H9 (cell line): ENCODE measurements at regions not wholly inside any gene's neighbourhood (a gene's known extent, or its start where the extent isn't known, plus 50 kb on each side); places are given as distances from the start of the nearest gene placed in this dataset.

Experiments
- DNase-seq: peaks from one replicate; pipeline ENCODE4 v3.0.0-alpha.2; 2017
- H2AFZ ChIP-seq: one replicate; pipeline ENCODE4 v1.6.1; 2013; ENCODE audit warnings: mild to moderate bottlenecking, low read length, control low read depth, moderate library complexity
- H2AK5ac ChIP-seq: 2 replicates; pipeline ENCODE4 v1.6.1; 2013; ENCODE audit warnings: low read length, control low read depth, mixed read lengths; ENCODE audit not compliant: insufficient read length
- H2BK120ac ChIP-seq: one replicate; pipeline ENCODE4 v1.6.1; 2013; ENCODE audit warnings: low read depth, mild to moderate bottlenecking, low read length, control low read depth, inconsistent platforms; ENCODE audit not compliant: poor library complexity, severe bottlenecking
- H2BK12ac ChIP-seq: 2 replicates; pipeline ENCODE4 v1.6.1; 2013; ENCODE audit warnings: low read length, control low read depth, mixed read lengths, low read depth; ENCODE audit not compliant: insufficient read length
- H2BK15ac ChIP-seq: 2 replicates; pipeline ENCODE4 v1.6.1; 2013; ENCODE audit warnings: low read depth, low read length, control low read depth
- H2BK20ac ChIP-seq: one replicate; pipeline ENCODE4 v1.6.1; 2013; ENCODE audit warnings: low read depth, mild to moderate bottlenecking, low read length, control low read depth, inconsistent platforms; ENCODE audit not compliant: poor library complexity, severe bottlenecking
- H2BK5ac ChIP-seq: 2 replicates; pipeline ENCODE4 v1.6.1; 2013; ENCODE audit warnings: low read length, control low read depth, mixed read lengths; ENCODE audit not compliant: insufficient read length
- H3K14ac ChIP-seq: 2 replicates; pipeline ENCODE4 v1.6.1; 2013; ENCODE audit warnings: low read length, control low read depth; ENCODE audit not compliant: insufficient read depth
- H3K18ac ChIP-seq: 2 replicates; pipeline ENCODE4 v1.6.1; 2013; ENCODE audit warnings: low read depth, mild to moderate bottlenecking, mixed read lengths, low read length, control low read depth; ENCODE audit not compliant: insufficient read length
- H3K23ac ChIP-seq: 2 replicates; pipeline ENCODE4 v1.6.1; 2013; ENCODE audit warnings: low read length, control low read depth, mixed read lengths, low read depth; ENCODE audit not compliant: insufficient read length
- H3K23me2 ChIP-seq: 2 replicates; pipeline ENCODE4 v1.6.1; 2013; ENCODE audit warnings: low read depth, mild to moderate bottlenecking, mixed read lengths, low read length, control low read depth; ENCODE audit not compliant: insufficient read length, poor library complexity, severe bottlenecking
- H3K27ac ChIP-seq: 2 replicates; pipeline ENCODE4 v1.5.1; 2013; ENCODE audit warnings: low read length, control low read depth, mixed read lengths, low read depth; ENCODE audit not compliant: insufficient read length
- H3K27me3 ChIP-seq: 2 replicates; pipeline ENCODE4 v1.6.1; 2013; ENCODE audit warnings: low read length, control low read depth, inconsistent platforms; ENCODE audit not compliant: insufficient read depth
- H3K4ac ChIP-seq: 2 replicates; pipeline ENCODE4 v1.6.1; 2013; ENCODE audit warnings: low read depth, mild to moderate bottlenecking, control low read depth, inconsistent platforms, low read length, moderate library complexity
- H3K4me1 ChIP-seq: 2 replicates; pipeline ENCODE4 v1.6.1; 2013; ENCODE audit warnings: low read length, control low read depth, inconsistent platforms; ENCODE audit not compliant: insufficient read depth
- H3K4me2 ChIP-seq: 2 replicates; pipeline ENCODE4 v1.6.1; 2013; ENCODE audit warnings: low read length, control low read depth, mixed read lengths; ENCODE audit not compliant: insufficient read length, insufficient read depth
- H3K56ac ChIP-seq: 2 replicates; pipeline ENCODE4 v1.6.1; 2013; ENCODE audit warnings: low read depth, mild to moderate bottlenecking, mixed read lengths, low read length, control low read depth; ENCODE audit not compliant: insufficient read length
- H3K79me1 ChIP-seq: 2 replicates; pipeline ENCODE4 v1.6.1; 2013; ENCODE audit warnings: low read depth, mild to moderate bottlenecking, moderate library complexity, low read length, control low read depth, inconsistent platforms; ENCODE audit not compliant: insufficient read depth, poor library complexity, severe bottlenecking
- H3K79me2 ChIP-seq: 2 replicates; pipeline ENCODE4 v1.6.1; 2013; ENCODE audit warnings: low read length, control low read depth, inconsistent platforms; ENCODE audit not compliant: insufficient read depth
- H3K9ac ChIP-seq: 2 replicates; pipeline ENCODE4 v1.6.1; 2013; ENCODE audit warnings: low read length, control low read depth, mixed read lengths; ENCODE audit not compliant: insufficient read length; ENCODE audit errors: extremely low read depth
- H3K9me3 ChIP-seq: one replicate; pipeline ENCODE4 v1.6.1; 2013; ENCODE audit warnings: low read depth, low read length, inconsistent platforms; ENCODE audit not compliant: control insufficient read depth
- H3T11ph ChIP-seq: one replicate; pipeline ENCODE4 v1.6.1; 2013; ENCODE audit warnings: mild to moderate bottlenecking, low read length, control low read depth, inconsistent platforms
- H4K20me1 ChIP-seq: one replicate; pipeline ENCODE4 v1.6.1; 2013; ENCODE audit not compliant: control insufficient read depth, insufficient read length, insufficient read depth
- H4K5ac ChIP-seq: 2 replicates; pipeline ENCODE4 v1.6.1; 2013; ENCODE audit warnings: low read depth, mild to moderate bottlenecking, mixed read lengths, low read length, control low read depth; ENCODE audit not compliant: insufficient read length
- H4K8ac ChIP-seq: replicated peaks from 2 replicates; pipeline ENCODE4 v1.6.1; 2013; ENCODE audit warnings: low read length, control low read depth, mixed read lengths, low read depth; ENCODE audit not compliant: insufficient read length
- H4K91ac ChIP-seq: 2 replicates; pipeline ENCODE4 v1.6.1; 2013; ENCODE audit warnings: low read depth, mild to moderate bottlenecking, moderate library complexity, mixed read lengths, low read length, control low read depth; ENCODE audit not compliant: insufficient read length
- H3K27ac Mint-ChIP-seq, 3 experiments: 2 replicates in 2 of 3; 3 replicates in 1 of 3; pipeline ENCODE4 v1.8.0; 2020 to 2021; ENCODE audit warnings: mixed read lengths in 3 of 3, mild to moderate bottlenecking in 1 of 3, moderate library complexity in 1 of 3
- H3K27me3 Mint-ChIP-seq: 2 replicates; pipeline ENCODE4 v1.8.0; 2021; ENCODE audit warnings: low read depth, mild to moderate bottlenecking, moderate library complexity, mixed read lengths
- H3K36me3 Mint-ChIP-seq, 3 experiments: 2 replicates in 2 of 3; 3 replicates in 1 of 3; pipeline ENCODE4 v1.8.0; 2020 to 2021; ENCODE audit warnings: low read depth in 3 of 3, mixed read lengths in 3 of 3; ENCODE audit not compliant: insufficient read depth in 1 of 3
- H3K4me1 Mint-ChIP-seq, 2 experiments: 2 replicates each; pipeline ENCODE4 v1.8.0; 2020; ENCODE audit warnings: mixed read lengths in 2 of 2
- H3K4me3 Mint-ChIP-seq, 2 experiments: 2 replicates in 1 of 2; 3 replicates in 1 of 2; pipeline ENCODE4 v1.8.0; 2020 to 2021; ENCODE audit warnings: mild to moderate bottlenecking in 2 of 2, mixed read lengths in 2 of 2, moderate library complexity in 1 of 2
- H3K9me3 Mint-ChIP-seq, 2 experiments: 2 replicates in 1 of 2; 3 replicates in 1 of 2; pipeline ENCODE4 v1.8.0; 2020; ENCODE audit warnings: mild to moderate bottlenecking in 2 of 2, mixed read lengths in 2 of 2, moderate library complexity in 1 of 2
- WGBS: extraction: QIAGEN DNeasy Blood & Tissue Kit; methylation state at CpG from one replicate; pipeline ENCODE4 v1.1.7; 2013; ENCODE audit warnings: missing lambda C conversion rate, low lambda C conversion rate, mixed read lengths; ENCODE audit not compliant: insufficient read length; ENCODE audit errors: extremely low coverage; 5-methylcytosine and 5-hydroxymethylcytosine counted together
- TF ChIP-seq, protein P1 (sequence below): fragments of 200-600 bp; sonication (generic); conservative IDR thresholded peaks from 3 replicates; pipeline ENCODE4 v1.8.0; 2021; ENCODE audit warnings: antibody characterized with exemption, mild to moderate bottlenecking

DNA sequence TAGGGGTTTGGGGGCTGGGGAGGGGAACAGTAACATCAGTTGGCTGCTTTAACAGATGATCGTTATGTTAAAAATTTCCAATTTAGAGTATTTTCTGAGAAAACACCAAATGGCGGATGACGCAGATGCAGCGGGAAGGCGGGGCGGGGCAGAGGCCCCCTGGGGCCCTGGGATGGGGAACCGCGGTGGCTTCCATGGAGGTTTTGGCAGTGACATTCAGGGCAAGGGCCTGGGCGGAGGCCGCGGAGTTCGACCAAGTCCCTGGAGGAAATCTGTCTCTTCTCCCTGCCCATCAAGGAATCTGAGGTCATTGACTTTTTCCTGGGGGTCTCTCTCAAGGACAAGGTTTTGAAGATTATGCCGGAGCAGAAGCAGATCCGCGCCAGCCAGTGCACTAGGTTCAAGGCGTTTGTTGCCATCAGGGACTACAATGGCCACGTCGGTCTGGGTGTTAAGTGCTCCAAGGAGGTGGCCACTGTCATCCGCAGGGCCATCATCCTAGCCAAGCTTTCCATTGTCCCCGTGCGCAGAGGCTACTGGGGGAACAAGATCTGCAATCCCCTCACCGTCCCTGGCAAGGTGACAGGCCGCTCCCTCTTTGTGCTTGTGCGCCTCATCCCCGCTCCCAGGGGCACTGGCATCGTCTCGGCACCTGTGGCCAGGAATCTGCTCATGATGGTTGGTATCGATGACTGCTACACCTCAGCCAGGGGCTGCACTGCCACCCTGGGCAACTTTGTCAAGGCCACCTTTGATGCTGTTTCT, 310.2 kb downstream of the PTPRC start:
- H3K36me3 Mint-ChIP-seq, result no peaks in the 10 kb centered on the region

More for the DNA sequence above, 310.2 kb downstream of the PTPRC start:
- Mint-ChIP-seq H3K4me3 (no peak overlapping the region), H3K27ac (no peak overlapping the region), H3K4me1 (no peaks in the 10 kb centered on the region), H3K27me3 (no peaks in the 10 kb centered on the region), H3K9me3 (no peaks in the 10 kb centered on the region)
- Histone ChIP-seq H2BK5ac (no peak overlapping the region), H3K18ac (no peak overlapping the region), H3K4me1 (no peaks in the 10 kb centered on the region), H3T11ph (no peak overlapping the region), H3K27ac (no peak overlapping the region), H3K9me3 (no peaks in the 10 kb centered on the region), H3K4me2 (no peak overlapping the region), H3K23me2 (no peaks in the 10 kb centered on the region), H3K14ac (no peak overlapping the region), H3K9ac (no peak overlapping the region), H3K23ac (no peak overlapping the region), H2BK15ac (no peak overlapping the region), H3K4ac (no peak overlapping the region), H4K8ac (no peak overlapping the region), H4K91ac (no peak overlapping the region), H3K27me3 (no peaks in the 10 kb centered on the region), H3K56ac (no peak overlapping the region), H2BK20ac (no peak overlapping the region), H2BK120ac (no peak overlapping the region), H3K79me1 (no peaks in the 10 kb centered on the region), H2AK5ac (no peak overlapping the region), H2AFZ (no peak overlapping the region), H3K79me2 (no peaks in the 10 kb centered on the region), H4K5ac (no peak overlapping the region), H4K20me1 (no peaks in the 10 kb centered on the region), H2BK12ac (no peak overlapping the region)
- no peak for DNase-seq
- TF ChIP-seq, protein P1, sequence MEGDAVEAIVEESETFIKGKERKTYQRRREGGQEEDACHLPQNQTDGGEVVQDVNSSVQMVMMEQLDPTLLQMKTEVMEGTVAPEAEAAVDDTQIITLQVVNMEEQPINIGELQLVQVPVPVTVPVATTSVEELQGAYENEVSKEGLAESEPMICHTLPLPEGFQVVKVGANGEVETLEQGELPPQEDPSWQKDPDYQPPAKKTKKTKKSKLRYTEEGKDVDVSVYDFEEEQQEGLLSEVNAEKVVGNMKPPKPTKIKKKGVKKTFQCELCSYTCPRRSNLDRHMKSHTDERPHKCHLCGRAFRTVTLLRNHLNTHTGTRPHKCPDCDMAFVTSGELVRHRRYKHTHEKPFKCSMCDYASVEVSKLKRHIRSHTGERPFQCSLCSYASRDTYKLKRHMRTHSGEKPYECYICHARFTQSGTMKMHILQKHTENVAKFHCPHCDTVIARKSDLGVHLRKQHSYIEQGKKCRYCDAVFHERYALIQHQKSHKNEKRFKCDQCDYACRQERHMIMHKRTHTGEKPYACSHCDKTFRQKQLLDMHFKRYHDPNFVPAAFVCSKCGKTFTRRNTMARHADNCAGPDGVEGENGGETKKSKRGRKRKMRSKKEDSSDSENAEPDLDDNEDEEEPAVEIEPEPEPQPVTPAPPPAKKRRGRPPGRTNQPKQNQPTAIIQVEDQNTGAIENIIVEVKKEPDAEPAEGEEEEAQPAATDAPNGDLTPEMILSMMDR, result no peak
- no CpG with 5 or more reads among the region's 28 CpGs for WGBS
